Lung (tissue), 11 donors: ENCODE measurements at regions not wholly inside any gene's neighbourhood (a gene's known extent, or its start where the extent isn't known, plus 50 kb on each side); places are given as distances from the start of the nearest gene placed in this dataset.

ENCODE experiments used
- ATAC-seq: fragments of 200-7000 bp; cut with Tn5 transposase; one replicate; pipeline ENCODE4 v1.9.1; 2020; ENCODE audit warnings: moderate number of reproducible peaks; ENCODE audit not compliant: insufficient read depth, low FRiP score
- DNase-seq, 3 donors: peaks; one replicate each; pipeline ENCODE4 v3.0.0-alpha.2; 2013 to 2017
- H3K27ac ChIP-seq, 2 donors: one replicate each; pipeline ENCODE4 v1.5.1; 2013; ENCODE audit warnings: mild to moderate bottlenecking in 2 of 2, moderate library complexity in 2 of 2, control low read depth in 1 of 2, inconsistent platforms in 1 of 2, low read depth in 1 of 2, low read length in 1 of 2
- H3K27me3 ChIP-seq, 3 donors: one replicate each; pipeline ENCODE4 v1.5.1; 2013; ENCODE audit warnings: low read length in 2 of 3; ENCODE audit not compliant: control insufficient read depth in 3 of 3, insufficient read depth in 3 of 3
- H3K36me3 ChIP-seq, 4 donors: one replicate each; pipeline ENCODE4 v1.5.1; 2013; ENCODE audit warnings: low read length in 4 of 4, mild to moderate bottlenecking in 1 of 4, moderate library complexity in 1 of 4; ENCODE audit not compliant: control insufficient read depth in 4 of 4, insufficient read depth in 4 of 4
- H3K4me1 ChIP-seq, 5 donors: one replicate each; pipeline ENCODE4 v1.5.1; 2013; ENCODE audit warnings: low read length in 5 of 5, mild to moderate bottlenecking in 2 of 5, moderate library complexity in 1 of 5; ENCODE audit not compliant: control insufficient read depth in 5 of 5, insufficient read depth in 5 of 5
- H3K4me3 ChIP-seq: one replicate; pipeline ENCODE4 v1.5.1; 2013; ENCODE audit warnings: mild to moderate bottlenecking, control low read depth, moderate library complexity
- H3K9ac ChIP-seq, 2 donors: one replicate each; pipeline ENCODE4 v1.5.1; 2013; ENCODE audit warnings: low read length in 2 of 2, control low read depth in 1 of 2; ENCODE audit not compliant: insufficient read depth in 1 of 2
- H3K9me3 ChIP-seq, 4 donors: one replicate each; pipeline ENCODE4 v1.5.1; 2013; ENCODE audit warnings: low read length in 3 of 4, mild to moderate bottlenecking in 1 of 4, moderate library complexity in 1 of 4; ENCODE audit not compliant: control insufficient read depth in 4 of 4, insufficient read depth in 3 of 4
- CTCF ChIP-seq: IDR thresholded peaks from 2 replicates; pipeline ENCODE4 v1.5.1; 2012; ENCODE audit warnings: mild to moderate bottlenecking; ENCODE audit errors: control extremely low read depth, extremely low read depth
- WGBS, 2 donors: extraction: QIAGEN DNeasy Blood & Tissue Kit; methylation state at CpG; one replicate each; pipeline ENCODE4 v1.1.7; 2013; 5-methylcytosine and 5-hydroxymethylcytosine counted together
- donor health status: control.
- donor health status: control.
- donor health status: Bipolar disorder and iron deficiency.
- donor health status: healthy.
- donor health status: DM: yes; HTN: yes; CAD: no.

DNA sequence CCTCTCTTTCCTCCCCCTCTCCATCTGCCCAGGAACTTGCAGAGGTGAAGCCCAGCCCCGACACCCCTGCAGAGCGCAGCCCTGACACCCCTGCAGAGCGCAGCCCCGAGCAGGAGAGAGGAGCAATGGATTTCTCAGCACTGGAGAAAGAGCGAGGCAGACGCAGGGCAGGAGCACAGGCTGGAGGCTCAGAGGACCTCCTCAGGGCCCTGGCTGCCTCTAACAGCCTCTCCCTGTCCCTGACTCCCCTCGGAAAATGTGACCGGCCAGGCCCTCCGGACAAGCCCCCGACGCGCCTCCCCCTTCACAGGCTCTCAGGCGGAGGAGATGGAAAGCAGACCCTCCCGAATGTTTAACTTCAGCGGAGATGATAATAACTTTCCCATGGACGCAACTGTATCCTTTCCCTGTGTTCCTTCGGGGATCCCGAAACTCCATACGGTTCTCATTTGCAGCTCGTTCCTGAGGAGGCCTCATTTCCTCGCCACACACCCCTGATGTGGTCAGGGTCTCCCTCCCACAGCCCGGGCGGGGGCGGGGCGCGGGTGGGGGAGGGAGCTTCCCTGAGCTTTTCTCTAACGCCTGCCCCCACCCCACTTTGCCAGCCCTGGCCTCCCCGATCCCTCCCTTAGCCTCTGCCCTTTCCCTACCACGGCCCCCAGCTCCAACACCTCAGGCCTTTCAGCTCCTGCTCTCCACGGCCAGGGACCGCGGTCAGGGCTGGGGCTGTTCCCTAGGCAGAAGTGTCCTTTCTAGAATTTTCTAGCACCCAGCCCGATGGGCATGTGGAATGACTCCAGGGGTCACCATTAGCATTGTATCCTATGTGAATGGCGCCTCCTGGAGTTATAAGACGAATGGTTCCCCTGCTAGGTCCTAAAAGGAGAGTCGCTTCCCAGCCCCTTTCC lies 201.1 kb upstream of the BCOR start:
- no peak for TF ChIP-seq CTCF
- Histone ChIP-seq H3K4me3 (no peak overlapping the region), H3K27me3 (peaks cover 3 to 6% (median 5%) of the 10 kb centered on the region in 3 donors), H3K27ac (no peak overlapping the region), H3K36me3 (no peaks in the 10 kb centered on the region), H3K9ac (no peak overlapping the region), H3K4me1 (peaks cover 0 to 9% (median 0%) of the 10 kb centered on the region in 5 donors), H3K9me3 (no peaks in the 10 kb centered on the region)
- ATAC-seq (no peak), DNase-seq (peak; percentile 62 to 76 (median 70))
- 59 to 76% methylated on average over 25 to 36 of the region's 36 CpGs for WGBS, 2 donors

- no peaks in the 10 kb centered on the region for H3K36me3 ChIP-seq
- no peak overlapping the region for H3K4me3 ChIP-seq
- H3K9ac ChIP-seq, result no peak overlapping the region
- H3K27me3 ChIP-seq, result peaks cover 3 to 6% (median 5%) of the 10 kb centered on the region in 3 donors
- H3K27ac ChIP-seq, result no peak overlapping the region
- H3K9me3 ChIP-seq, result no peaks in the 10 kb centered on the region
- DNase-seq (no peak), ATAC-seq (no peak)
- WGBS, 2 donors, result 65 to 83% methylated on average over 7 of the region's 7 CpGs
- TF ChIP-seq CTCF, result no peak
- peaks cover 0 to 9% (median 0%) of the 10 kb centered on the region in 5 donors for H3K4me1 ChIP-seq
Measured at GRCh38 chrX:40298069-40298468, 200.3 kb upstream of the BCOR start.

DNA sequence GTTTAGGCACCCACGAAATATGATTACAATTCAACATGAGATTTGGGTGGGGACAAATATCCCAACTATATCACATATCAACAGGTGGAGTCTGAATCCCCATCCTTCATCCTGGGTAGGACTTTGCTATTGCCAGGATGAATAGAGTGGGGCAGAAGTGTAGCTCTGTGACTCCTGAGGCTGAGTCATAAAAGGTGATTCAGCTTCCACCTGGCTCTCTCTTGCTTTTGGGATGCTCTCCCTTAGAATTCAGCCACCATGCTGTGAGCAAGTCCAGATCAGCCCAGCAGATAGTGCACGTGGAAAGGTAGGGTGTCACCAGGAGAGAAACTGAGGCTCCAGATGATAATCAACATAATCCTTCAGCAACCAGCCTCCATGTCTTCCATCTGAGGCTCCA lies 193.8 kb upstream of the BCOR start:
- H3K9ac ChIP-seq, result no peak overlapping the region
- DNase-seq (no peak), ATAC-seq (no peak)
- peaks cover 0 to 7% (median 2%) of the 10 kb centered on the region in 4 donors for H3K9me3 ChIP-seq
- no peak for TF ChIP-seq CTCF
- H3K4me1 ChIP-seq, result peaks cover 0 to 4% (median 0%) of the 10 kb centered on the region in 5 donors
- H3K27me3 ChIP-seq, result peaks cover 0 to 3% (median 0%) of the 10 kb centered on the region in 3 donors
- H3K4me3 ChIP-seq, result no peak overlapping the region
- H3K27ac ChIP-seq, result no peak overlapping the region
- WGBS, 2 donors, result 65 to 97% methylated on average over 2 of the region's 2 CpGs
- no peaks in the 10 kb centered on the region for H3K36me3 ChIP-seq
